Hepatocyte (in vitro differentiated cells): ENCODE measurements at regions not wholly inside any gene's neighbourhood (a gene's known extent, or its start where the extent isn't known, plus 50 kb on each side); places are given as distances from the start of the nearest gene placed in this dataset.

Experiments
- DNase-seq: peaks from one replicate; pipeline ENCODE4 v3.0.0-alpha.2; 2016; ENCODE audit warnings: low spot score
- H2AFZ ChIP-seq: fragments of 200-600 bp; sonication (generic); 2 replicates; pipeline ENCODE4 v1.6.0; 2016; ENCODE audit warnings: antibody characterized with exemption, mild to moderate bottlenecking
- H3K27ac ChIP-seq: fragments of 200-600 bp; sonication (generic); 2 replicates; pipeline ENCODE4 v1.5.1; 2016; ENCODE audit warnings: mild to moderate bottlenecking
- H3K27me3 ChIP-seq: fragments of 200-600 bp; sonication (generic); 2 replicates; pipeline ENCODE4 v1.6.1; 2016
- H3K36me3 ChIP-seq: fragments of 200-600 bp; sonication (generic); replicated peaks from 2 replicates; pipeline ENCODE4 v1.5.1; 2016; ENCODE audit warnings: low read depth; ENCODE audit not compliant: insufficient read depth
- H3K4me1 ChIP-seq: fragments of 200-600 bp; sonication (generic); 2 replicates; pipeline ENCODE4 v1.5.1; 2016; ENCODE audit warnings: mild to moderate bottlenecking, moderate library complexity; ENCODE audit not compliant: insufficient read depth
- H3K4me2 ChIP-seq: fragments of 200-600 bp; sonication (generic); 2 replicates; pipeline ENCODE4 v1.6.0; 2016
- H3K4me3 ChIP-seq: fragments of 200-600 bp; sonication (generic); 2 replicates; pipeline ENCODE4 v1.5.1; 2016; ENCODE audit warnings: mild to moderate bottlenecking
- H3K79me2 ChIP-seq: fragments of 200-600 bp; sonication (generic); 2 replicates; pipeline ENCODE4 v1.6.0; 2017; ENCODE audit warnings: mild to moderate bottlenecking
- H3K9me2 ChIP-seq: fragments of 200-600 bp; sonication (generic); replicated peaks from 2 replicates; pipeline ENCODE4 v1.6.0; 2017; ENCODE audit warnings: mild to moderate bottlenecking; ENCODE audit not compliant: insufficient read depth
- H3K9me3 ChIP-seq: fragments of 200-600 bp; sonication (generic); 2 replicates; pipeline ENCODE4 v1.5.1; 2016; ENCODE audit warnings: low read depth, mild to moderate bottlenecking
- H4K20me1 ChIP-seq: fragments of 200-600 bp; sonication (generic); 2 replicates; pipeline ENCODE4 v1.6.0; 2016; ENCODE audit warnings: mild to moderate bottlenecking; ENCODE audit not compliant: insufficient read depth, poor library complexity, severe bottlenecking
- EZH2 ChIP-seq: fragments of 200-600 bp; sonication (generic); IDR thresholded peaks from 2 replicates; pipeline ENCODE4 v1.6.1; 2016; ENCODE audit warnings: antibody characterized with exemption, mild to moderate bottlenecking, borderline replicate concordance
- EZH2phosphoT487 ChIP-seq: fragments of 200-600 bp; sonication (generic); IDR thresholded peaks from one replicate; pipeline ENCODE4 v1.6.1; 2018; ENCODE audit warnings: antibody characterized with exemption, mild to moderate bottlenecking, low read depth, moderate library complexity; ENCODE audit not compliant: unreplicated experiment, severe bottlenecking
- WGBS: methylation state at CpG from one replicate; pipeline ENCODE4 v1.1.6; 2016; ENCODE audit warnings: low lambda C conversion rate; ENCODE audit errors: missing lambda C conversion rate; 5-methylcytosine and 5-hydroxymethylcytosine counted together
- TF ChIP-seq, protein P1 (sequence below): fragments of 200-600 bp; sonication (generic); IDR thresholded peaks from 2 replicates; pipeline ENCODE4 v1.5.1; 2016; ENCODE audit warnings: antibody characterized with exemption, mild to moderate bottlenecking; ENCODE audit not compliant: poor library complexity

DNA sequence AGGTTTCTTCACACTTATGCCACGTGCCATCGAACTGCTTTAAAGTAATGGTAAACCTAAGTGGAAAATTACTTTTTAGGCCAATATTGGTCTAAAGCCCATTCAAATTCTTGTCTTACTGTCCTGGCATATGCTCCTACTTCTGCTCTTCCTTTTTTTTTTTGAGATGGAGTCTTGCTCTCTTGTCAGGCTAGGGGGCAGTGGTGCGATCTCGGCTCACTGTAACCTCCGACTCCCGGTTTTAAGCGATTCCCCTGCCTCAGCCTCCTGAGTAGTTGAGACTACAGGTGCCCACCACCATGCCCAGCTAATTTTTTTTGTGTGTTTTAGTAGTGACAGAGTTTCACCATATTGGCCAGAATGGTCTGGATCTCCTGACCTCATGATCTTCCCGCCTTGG lies 129.0 kb upstream of the TECRL start:
- Histone ChIP-seq H3K9me3 (no peaks in the 10 kb centered on the region), H2AFZ (no peak overlapping the region), H3K4me3 (no peak overlapping the region), H3K9me2 (no peaks in the 10 kb centered on the region), H3K4me1 (no peaks in the 10 kb centered on the region), H4K20me1 (no peaks in the 10 kb centered on the region), H3K27me3 (no peaks in the 10 kb centered on the region), H3K79me2 (no peaks in the 10 kb centered on the region), H3K36me3 (no peaks in the 10 kb centered on the region), H3K4me2 (no peak overlapping the region), H3K27ac (no peak overlapping the region)
- no peak for DNase-seq
- TF ChIP-seq, protein P1, sequence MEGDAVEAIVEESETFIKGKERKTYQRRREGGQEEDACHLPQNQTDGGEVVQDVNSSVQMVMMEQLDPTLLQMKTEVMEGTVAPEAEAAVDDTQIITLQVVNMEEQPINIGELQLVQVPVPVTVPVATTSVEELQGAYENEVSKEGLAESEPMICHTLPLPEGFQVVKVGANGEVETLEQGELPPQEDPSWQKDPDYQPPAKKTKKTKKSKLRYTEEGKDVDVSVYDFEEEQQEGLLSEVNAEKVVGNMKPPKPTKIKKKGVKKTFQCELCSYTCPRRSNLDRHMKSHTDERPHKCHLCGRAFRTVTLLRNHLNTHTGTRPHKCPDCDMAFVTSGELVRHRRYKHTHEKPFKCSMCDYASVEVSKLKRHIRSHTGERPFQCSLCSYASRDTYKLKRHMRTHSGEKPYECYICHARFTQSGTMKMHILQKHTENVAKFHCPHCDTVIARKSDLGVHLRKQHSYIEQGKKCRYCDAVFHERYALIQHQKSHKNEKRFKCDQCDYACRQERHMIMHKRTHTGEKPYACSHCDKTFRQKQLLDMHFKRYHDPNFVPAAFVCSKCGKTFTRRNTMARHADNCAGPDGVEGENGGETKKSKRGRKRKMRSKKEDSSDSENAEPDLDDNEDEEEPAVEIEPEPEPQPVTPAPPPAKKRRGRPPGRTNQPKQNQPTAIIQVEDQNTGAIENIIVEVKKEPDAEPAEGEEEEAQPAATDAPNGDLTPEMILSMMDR, result peak; percentile 18
- no peak for TF ChIP-seq EZH2
- 75% methylated on average over 8 of the region's 8 CpGs for WGBS

DNA sequence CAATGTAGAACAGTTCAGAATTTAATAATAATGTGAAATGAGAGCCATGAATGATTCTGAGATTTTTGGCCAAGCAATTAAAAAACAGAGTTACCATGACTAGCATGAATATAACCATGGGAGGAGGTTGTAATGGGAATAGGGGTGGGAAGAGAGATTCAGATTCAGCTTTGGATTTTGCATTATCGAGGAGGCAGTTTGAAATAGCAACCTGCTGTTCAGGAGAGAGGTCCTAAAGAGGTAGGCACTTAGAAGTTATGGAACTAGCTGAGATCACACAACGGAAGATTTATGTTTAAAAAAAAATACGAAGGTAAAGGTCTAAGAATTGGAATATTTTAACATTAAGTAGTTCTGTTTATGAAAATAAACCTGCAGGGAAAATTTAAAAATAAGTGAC lies 124.4 kb upstream of the TECRL start:
- H3K4me1 ChIP-seq, result no peaks in the 10 kb centered on the region
- DNase-seq, result no peak
- no peak overlapping the region for H3K27ac ChIP-seq
- WGBS, result 84% methylated on average over 3 of the region's 3 CpGs
- no peaks in the 10 kb centered on the region for H3K79me2 ChIP-seq
- no peaks in the 10 kb centered on the region for H4K20me1 ChIP-seq
- no peaks in the 10 kb centered on the region for H3K9me2 ChIP-seq
- H2AFZ ChIP-seq, result no peak overlapping the region
- H3K9me3 ChIP-seq, result no peaks in the 10 kb centered on the region
- H3K27me3 ChIP-seq, result no peaks in the 10 kb centered on the region
- no peak overlapping the region for H3K4me3 ChIP-seq
- TF ChIP-seq, protein P1, result no peak
- no peak for TF ChIP-seq EZH2phosphoT487
- TF ChIP-seq EZH2, result no peak
- H3K36me3 ChIP-seq, result no peaks in the 10 kb centered on the region
- H3K4me2 ChIP-seq, result no peak overlapping the region

DNA sequence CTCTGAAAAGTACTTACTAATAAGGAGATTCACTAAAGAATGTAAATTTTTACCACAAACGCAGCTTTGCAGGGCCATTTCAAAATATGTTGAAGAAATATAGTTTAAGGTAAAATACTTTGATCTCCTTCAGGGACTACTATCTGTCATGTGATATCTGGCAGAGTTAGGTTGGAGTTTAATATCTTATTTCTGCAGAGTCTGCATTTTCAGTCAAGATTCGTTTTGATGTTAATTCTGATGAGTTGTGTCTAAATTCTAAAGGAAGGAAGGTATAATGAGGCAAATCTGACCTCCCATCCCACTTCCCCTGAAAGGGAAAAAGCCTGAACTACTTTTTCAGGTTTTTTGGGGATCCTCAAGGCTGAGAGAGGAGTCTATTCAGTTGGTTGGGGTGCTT lies 123.9 kb upstream of the TECRL start:
- Histone ChIP-seq H3K27me3 (no peaks in the 10 kb centered on the region), H2AFZ (no peak overlapping the region), H3K4me1 (no peaks in the 10 kb centered on the region), H3K27ac (no peak overlapping the region), H3K9me3 (no peaks in the 10 kb centered on the region), H3K4me3 (no peak overlapping the region), H3K36me3 (no peaks in the 10 kb centered on the region), H3K4me2 (no peak overlapping the region), H4K20me1 (no peaks in the 10 kb centered on the region), H3K79me2 (no peaks in the 10 kb centered on the region), H3K9me2 (no peaks in the 10 kb centered on the region)
- TF ChIP-seq EZH2phosphoT487, result no peak
- TF ChIP-seq, protein P1, result no peak
- DNase-seq, result no peak
- 76% methylated on average over 2 of the region's 2 CpGs for WGBS

DNA sequence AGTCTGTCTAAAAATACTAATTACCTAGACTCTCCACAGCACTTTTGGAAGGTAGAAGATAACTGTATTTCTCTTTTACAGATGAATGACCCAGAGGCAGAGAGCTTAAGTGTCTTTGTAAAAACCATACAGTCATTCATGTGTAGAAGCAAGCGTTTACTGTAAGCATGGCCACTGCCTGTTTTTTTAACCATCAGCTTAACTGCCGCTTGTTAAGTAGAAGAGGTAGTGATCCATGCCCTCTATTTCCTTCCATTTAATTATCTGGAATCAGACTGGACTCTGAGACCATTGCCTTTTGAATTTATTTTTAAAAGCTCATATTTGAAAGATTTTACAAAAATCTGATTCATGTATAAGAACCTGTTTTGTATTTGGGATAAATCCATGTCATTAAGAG lies 111.2 kb upstream of the TECRL start:
- 52% methylated on average over 2 of the region's 2 CpGs for WGBS
- Histone ChIP-seq H3K4me2 (no peak overlapping the region), H3K36me3 (no peaks in the 10 kb centered on the region), H3K9me3 (no peaks in the 10 kb centered on the region), H3K9me2 (no peaks in the 10 kb centered on the region), H3K79me2 (no peaks in the 10 kb centered on the region), H3K27me3 (no peaks in the 10 kb centered on the region), H4K20me1 (no peaks in the 10 kb centered on the region), H3K4me3 (no peak overlapping the region), H3K27ac (no peak overlapping the region), H3K4me1 (no peaks in the 10 kb centered on the region), H2AFZ (no peak overlapping the region)
- no peak for DNase-seq
- no peak for TF ChIP-seq EZH2
- TF ChIP-seq EZH2phosphoT487, result no peak
- TF ChIP-seq, protein P1, result no peak
